WTC11 (cell line): ENCODE measurements at regions not wholly inside any gene's neighbourhood (a gene's known extent, or its start where the extent isn't known, plus 50 kb on each side); places are given as distances from the start of the nearest gene placed in this dataset.

Experiments used
- ATAC-seq: fragments of 200-7000 bp; cut with Tn5 transposase; 2 replicates; pipeline ENCODE4 v1.10.0; 2021; ENCODE audit warnings: mild to moderate bottlenecking, moderate library complexity
- CTCF ChIA-PET: fragments of 300-600 bp; sonication (Branson Sonifier 250); formaldehyde crosslinking; loops from one replicate; lab custom pipeline; 2021; ENCODE audit warnings: antibody characterized with exemption; lab: Charles Lee
- POLR2A ChIA-PET: fragments of 350-600 bp; sonication (Branson Sonifier 250); formaldehyde crosslinking; loops from one replicate; lab custom pipeline; 2021; ENCODE audit warnings: antibody characterized with exemption; lab: Charles Lee
- DNase-seq: peaks from one replicate; pipeline ENCODE4 v3.0.0; 2021; ENCODE audit warnings: low spot score
- H3K27ac Mint-ChIP-seq: 2 replicates; pipeline ENCODE4 v1.8.0; 2021; ENCODE audit warnings: mixed read lengths
- H3K27me3 Mint-ChIP-seq: 2 replicates; pipeline ENCODE4 v1.8.0; 2021; ENCODE audit warnings: low read depth, mild to moderate bottlenecking, moderate library complexity, mixed read lengths
- H3K36me3 Mint-ChIP-seq: 2 replicates; pipeline ENCODE4 v1.8.0; 2021; ENCODE audit warnings: mixed read lengths
- H3K4me1 Mint-ChIP-seq: 2 replicates; pipeline ENCODE4 v1.8.0; 2022; ENCODE audit warnings: mixed read lengths
- H3K4me3 Mint-ChIP-seq: 2 replicates; pipeline ENCODE4 v1.8.0; 2021; ENCODE audit warnings: mild to moderate bottlenecking, moderate library complexity, mixed read lengths
- H3K9me3 Mint-ChIP-seq: 2 replicates; pipeline ENCODE4 v1.8.0; 2021; ENCODE audit warnings: mixed read lengths
- AR ChIP-seq: fragments of 250-450 bp; sonication (Bioruptor Pico); IDR thresholded peaks from 2 replicates; pipeline ENCODE4 v1.9.0; 2021; ENCODE audit warnings: mild to moderate bottlenecking
- ATF3 ChIP-seq: sonication (generic); formaldehyde crosslinking; conservative IDR thresholded peaks from 2 replicates; pipeline ENCODE4 v1.8.1; 2022; ENCODE audit warnings: mild to moderate bottlenecking, missing genetic modification reagents
- ATF6 ChIP-seq: sonication (generic); formaldehyde crosslinking; IDR thresholded peaks from 2 replicates; pipeline ENCODE4 v1.8.1; 2023; ENCODE audit warnings: mild to moderate bottlenecking, missing genetic modification reagents
- CDX4 ChIP-seq: fragments of 250-450 bp; sonication (Bioruptor Pico); IDR thresholded peaks from 2 replicates; pipeline ENCODE4 v1.9.0; 2021; ENCODE audit warnings: moderate library complexity, mild to moderate bottlenecking, inconsistent platforms, borderline replicate concordance
- CREB1 ChIP-seq: sonication (generic); formaldehyde crosslinking; IDR thresholded peaks from 2 replicates; pipeline ENCODE4 v1.8.0; 2023; ENCODE audit warnings: mild to moderate bottlenecking, missing genetic modification reagents
- CTCF ChIP-seq: fragments of 200-600 bp; IDR thresholded peaks from 2 replicates; pipeline ENCODE4 v1.8.0; 2022; ENCODE audit warnings: antibody characterized with exemption
- ETV6 ChIP-seq: sonication (generic); formaldehyde crosslinking; IDR thresholded peaks from 2 replicates; pipeline ENCODE4 v1.8.1; 2022; ENCODE audit warnings: mild to moderate bottlenecking, missing genetic modification reagents
- FOXJ3 ChIP-seq: sonication (generic); formaldehyde crosslinking; IDR thresholded peaks from 2 replicates; pipeline ENCODE4 v1.9.0; 2021; ENCODE audit warnings: missing genetic modification reagents, mild to moderate bottlenecking, borderline replicate concordance
- FOXK1 ChIP-seq: sonication (generic); formaldehyde crosslinking; IDR thresholded peaks from 2 replicates; pipeline ENCODE4 v1.8.0; 2022; ENCODE audit warnings: mild to moderate bottlenecking, moderate library complexity, missing genetic modification reagents
- HMGXB4 ChIP-seq: sonication (generic); formaldehyde crosslinking; IDR thresholded peaks from 2 replicates; pipeline ENCODE4 v1.8.1; 2023; ENCODE audit warnings: mild to moderate bottlenecking, moderate library complexity, missing genetic modification reagents
- JUN ChIP-seq: sonication (generic); formaldehyde crosslinking; IDR thresholded peaks from 2 replicates; pipeline ENCODE4 v1.8.0; 2023; ENCODE audit warnings: mild to moderate bottlenecking, missing genetic modification reagents
- MYBL2 ChIP-seq: sonication (generic); formaldehyde crosslinking; IDR thresholded peaks from 2 replicates; pipeline ENCODE4 v1.8.1; 2023; ENCODE audit warnings: mild to moderate bottlenecking, moderate library complexity, missing genetic modification reagents
- PRDM15 ChIP-seq: sonication (generic); formaldehyde crosslinking; IDR thresholded peaks from 2 replicates; pipeline ENCODE4 v1.8.0; 2022; ENCODE audit warnings: missing genetic modification reagents
- SP1 ChIP-seq: sonication (generic); formaldehyde crosslinking; conservative IDR thresholded peaks from 2 replicates; pipeline ENCODE4 v1.8.1; 2022; ENCODE audit warnings: missing genetic modification reagents
- ZNF425 ChIP-seq: fragments of 250-450 bp; sonication (Bioruptor Pico); conservative IDR thresholded peaks from 2 replicates; pipeline ENCODE4 v1.9.0; 2021; ENCODE audit warnings: mild to moderate bottlenecking

- no peak for TF ChIP-seq AR (CRISPR knock-in tag)
- no peak for TF ChIP-seq FOXJ3
Measured at GRCh38 chr2:83388804-83389203, 1070.3 kb downstream of the SUCLG1 start (continued).

GRCh38 chr2:83386549-83386948, 1072.5 kb downstream of the SUCLG1 start:
- no peak overlapping the region for H3K27ac Mint-ChIP-seq
- peaks cover 28% of the 10 kb centered on the region for H3K4me1 Mint-ChIP-seq
- no peak for ATAC-seq

GRCh38 chr2:83378921-83379320, 1080.2 kb downstream of the SUCLG1 start:
- TF ChIP-seq ATF3 (no peak), PRDM15 (CRISPR knock-in tag) (no peak), MYBL2 (CRISPR knock-in tag) (no peak), SP1 (no peak)
- ATAC-seq, result no peak
- CTCF ChIA-PET, result no interaction called here
- Mint-ChIP-seq H3K4me1 (peaks cover 25% of the 10 kb centered on the region), H3K27me3 (no peaks in the 10 kb centered on the region), H3K9me3 (peaks cover 44% of the 10 kb centered on the region), H3K4me3 (no peak overlapping the region), H3K27ac (no peak overlapping the region), H3K36me3 (peaks cover 36% of the 10 kb centered on the region)
- POLR2A ChIA-PET, result no interaction called here
- DNase-seq, result no peak

More at GRCh38 chr2:83386549-83386948, 1072.5 kb downstream of the SUCLG1 start:
- ChIA-PET CTCF (no interaction called here), POLR2A (no interaction called here)
- Mint-ChIP-seq H3K4me3 (no peak overlapping the region), H3K9me3 (peaks cover 11% of the 10 kb centered on the region), H3K36me3 (peaks cover 6% of the 10 kb centered on the region), H3K27me3 (no peaks in the 10 kb centered on the region)
- TF ChIP-seq ATF6 (CRISPR knock-in tag), result no peak
- DNase-seq, result no peak

- peaks cover 11% of the 10 kb centered on the region for H3K4me1 Mint-ChIP-seq
- peaks cover 39% of the 10 kb centered on the region for H3K9me3 Mint-ChIP-seq
- no peak for DNase-seq
- peaks cover 31% of the 10 kb centered on the region for H3K36me3 Mint-ChIP-seq
- no peak overlapping the region for H3K4me3 Mint-ChIP-seq
- no peak for ATAC-seq
- H3K27ac Mint-ChIP-seq, result no peak overlapping the region
- no peaks in the 10 kb centered on the region for H3K27me3 Mint-ChIP-seq
- CTCF ChIA-PET, result no interaction called here
- POLR2A ChIA-PET, result no interaction called here
- TF ChIP-seq ETV6 (CRISPR knock-in tag), result no peak
- TF ChIP-seq CREB1 (CRISPR knock-in tag), result no peak
- no peak for TF ChIP-seq CTCF
- TF ChIP-seq FOXK1 (CRISPR knock-in tag), result no peak
- TF ChIP-seq HMGXB4 (CRISPR knock-in tag), result no peak
- TF ChIP-seq JUN (CRISPR knock-in tag), result no peak
- TF ChIP-seq CDX4 (CRISPR knock-in tag), result no peak
- no peak for TF ChIP-seq ZNF425 (CRISPR knock-in tag)
Measured at GRCh38 chr2:83376731-83377130, 1082.3 kb downstream of the SUCLG1 start.
